ENCODE measurements at regions not wholly inside any gene's neighbourhood (a gene's known extent, or its start where the extent isn't known, plus 50 kb on each side); places are given as distances from the start of the nearest gene placed in this dataset.
"Not testable (repeated sequence)": the region's sequence is repeated elsewhere in the genome, so short reads cannot be mapped to it uniquely, and the experiment has no call there.

DNA sequence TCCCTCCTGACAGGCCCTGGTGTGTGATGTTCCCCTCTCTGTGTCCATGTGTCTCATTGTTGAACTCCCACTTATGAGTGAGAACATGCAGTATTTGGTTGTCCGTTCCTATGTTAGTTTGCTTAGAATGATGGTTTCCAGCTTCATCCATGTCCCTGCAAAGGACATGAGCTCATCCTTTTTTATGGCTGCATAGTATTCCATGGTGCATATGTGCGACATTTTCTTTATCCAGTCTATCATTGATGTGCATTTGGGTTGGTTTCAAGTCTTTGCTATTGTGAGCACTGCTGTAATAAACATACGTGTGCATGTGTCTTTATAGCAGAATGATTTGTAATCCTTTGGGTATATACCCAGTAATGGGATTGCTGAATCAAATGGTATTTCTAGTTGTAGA lies 90.8 kb upstream of the PLET1 start:
- in situ Hi-C loops (cut with HindIII; ENCODE audit: low sequenced_read_pairs); DNase-seq (ENCODE audit: low spot score): not testable (repeated sequence)

DNA sequence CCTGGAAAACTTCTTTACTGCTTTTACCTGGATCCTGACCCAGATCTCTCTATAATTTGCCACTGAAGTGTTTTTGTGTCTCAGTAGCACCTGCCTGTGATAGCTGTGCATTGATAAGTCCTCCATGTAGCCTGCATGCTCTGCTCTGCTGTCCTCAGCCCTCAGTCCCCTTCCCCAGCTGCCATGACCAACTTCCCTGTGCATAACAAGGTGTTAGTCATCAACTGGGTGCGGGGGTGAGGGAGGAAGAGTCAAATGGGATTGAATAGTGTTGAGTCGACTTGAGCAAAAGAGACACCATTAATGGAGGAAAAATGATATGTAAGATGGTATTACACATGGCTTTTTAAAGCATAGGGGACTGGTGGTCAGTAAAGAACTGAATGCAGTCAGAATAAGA lies 92.2 kb upstream of the PLET1 start:
- no peak for DNase-seq (ENCODE audit: low spot score)
- in situ Hi-C loops (cut with HindIII; ENCODE audit: low sequenced_read_pairs): no loop called here

DNA sequence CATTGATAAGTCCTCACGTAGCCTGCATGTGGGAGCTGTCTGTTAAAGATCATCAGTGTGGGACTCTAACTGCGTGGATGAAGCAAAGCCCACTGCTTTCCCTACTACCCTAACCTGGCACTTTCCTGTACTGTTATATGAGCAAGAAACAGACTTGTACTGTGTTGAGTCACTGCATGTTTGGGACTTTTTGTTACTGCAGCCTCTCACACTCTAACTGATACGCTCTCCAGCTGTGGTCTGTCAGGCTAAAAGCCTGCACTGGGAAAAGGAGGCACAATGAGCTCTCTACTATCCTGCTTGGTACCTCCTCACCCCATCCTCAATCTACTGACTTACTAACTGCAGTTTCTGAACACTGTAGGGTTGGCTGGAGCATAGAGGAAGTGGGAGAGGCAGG lies 93.7 kb upstream of the PLET1 start:
- in situ Hi-C loops (cut with HindIII; ENCODE audit: low sequenced_read_pairs): no loop called here
- no peak for DNase-seq (ENCODE audit: low spot score)

DNA sequence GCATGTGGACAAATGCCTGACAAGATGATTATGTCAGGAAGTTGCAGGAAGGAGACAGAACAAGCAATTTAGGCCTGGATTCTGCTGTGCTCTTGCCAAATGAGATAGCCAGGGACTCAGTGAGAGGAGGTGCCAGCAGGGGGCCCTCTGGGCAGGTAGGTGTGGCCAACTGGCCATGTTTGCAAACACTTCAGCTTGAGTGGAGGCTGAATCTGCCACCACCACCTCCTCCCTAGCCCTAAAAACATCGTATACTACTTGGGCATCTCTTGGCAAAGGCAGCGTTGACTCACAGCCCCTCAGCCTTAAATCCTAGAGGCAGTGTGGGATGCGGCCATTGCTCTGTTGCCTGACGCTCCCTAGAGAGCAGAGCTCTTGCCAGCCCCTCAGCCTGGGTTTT lies 95.1 kb upstream of the PLET1 start:
- in situ Hi-C loops (cut with HindIII; ENCODE audit: low sequenced_read_pairs): no loop called here
- peak; percentile 96 for DNase-seq (ENCODE audit: low spot score)

DNA sequence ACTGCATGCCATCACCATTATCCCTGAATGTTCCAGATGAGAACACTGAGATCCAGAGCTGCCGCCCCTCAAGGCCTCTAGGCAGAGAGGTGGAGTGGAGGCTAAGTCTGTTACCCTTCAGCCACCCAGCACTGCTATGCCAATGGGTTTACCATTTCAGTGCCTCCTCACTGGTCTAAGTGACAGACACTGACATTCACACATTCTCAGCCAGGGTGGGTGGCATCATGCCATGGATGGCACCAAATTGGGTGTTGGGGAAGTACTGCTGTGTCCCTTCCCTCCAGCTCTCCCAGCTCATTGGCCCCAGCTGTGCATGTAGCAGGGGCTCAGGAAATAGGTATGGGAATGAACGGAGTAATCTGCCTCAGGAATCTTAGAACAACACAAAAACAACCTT lies 96.8 kb upstream of the PLET1 start:
- in situ Hi-C loops (cut with HindIII; ENCODE audit: low sequenced_read_pairs): no loop called here
- DNase-seq (ENCODE audit: low spot score): no peak

DNA sequence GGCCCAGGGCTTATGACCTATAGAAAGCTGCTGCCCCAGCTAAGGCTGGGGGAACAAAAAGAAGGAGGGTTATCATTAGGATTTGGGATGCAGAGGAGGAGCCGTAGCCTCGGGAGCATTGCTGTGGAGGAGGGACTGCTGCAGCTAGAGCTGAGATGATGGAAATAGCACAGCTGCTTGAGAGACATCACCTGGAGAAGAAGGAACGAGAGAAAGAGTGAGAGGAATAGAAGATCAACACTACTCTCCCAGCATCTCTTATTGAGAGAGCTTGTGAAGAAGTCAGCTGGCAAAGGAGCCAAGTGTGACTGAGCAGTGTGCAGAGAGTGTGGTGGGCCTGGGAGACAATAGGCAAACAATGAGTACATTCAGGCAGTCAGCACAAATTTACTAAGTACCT lies 100.7 kb upstream of the PLET1 start:
- in situ Hi-C loops (cut with HindIII; ENCODE audit: low sequenced_read_pairs): no loop called here
- no peak for DNase-seq (ENCODE audit: low spot score)

DNA sequence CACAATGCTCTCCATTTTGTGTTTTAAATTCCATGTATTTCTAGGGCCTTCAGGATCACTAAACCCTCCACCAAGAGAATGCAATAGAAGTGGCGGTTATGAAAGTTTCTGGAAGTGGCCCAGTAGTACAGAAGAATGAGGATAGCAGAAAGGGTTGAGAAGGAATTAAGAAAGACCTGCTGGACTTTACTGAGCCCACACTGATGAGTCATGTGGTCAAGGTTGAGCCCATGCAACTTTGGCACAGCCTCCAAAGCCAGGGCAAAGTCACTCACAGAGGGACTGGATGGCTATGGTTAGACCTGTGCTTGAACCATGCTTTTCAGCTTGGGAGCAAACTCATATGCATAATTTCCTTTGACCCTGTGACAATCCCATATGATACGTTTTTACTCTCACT lies 102.9 kb upstream of the PLET1 start:
- in situ Hi-C loops (cut with HindIII; ENCODE audit: low sequenced_read_pairs): no loop called here
- DNase-seq (ENCODE audit: low spot score): no peak

DNA sequence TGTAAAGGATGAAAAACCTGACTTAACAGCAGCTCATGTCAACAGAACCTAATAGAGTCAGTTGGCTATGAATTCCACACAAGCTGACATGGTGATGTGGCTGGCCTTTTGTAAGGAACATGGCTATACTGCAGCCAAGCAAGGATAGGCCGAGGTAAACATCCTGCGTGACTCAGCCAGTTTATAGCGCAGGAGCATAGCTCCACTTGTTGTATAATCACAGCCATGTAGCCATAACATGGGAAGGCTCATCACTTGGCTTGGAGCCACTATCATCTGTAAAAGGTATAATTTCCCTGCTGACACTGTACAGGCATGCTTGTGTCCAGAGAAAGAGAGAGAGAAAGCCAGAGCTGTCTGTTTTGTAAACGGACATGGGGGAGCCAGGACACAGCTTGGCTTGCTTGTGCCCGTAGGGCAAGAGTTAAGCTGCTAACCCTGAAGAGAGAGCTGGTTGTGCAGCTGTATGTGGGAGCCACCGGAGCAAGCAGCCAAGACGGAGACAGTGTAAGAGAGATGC lies 104.4 kb upstream of the PLET1 start:
- in situ Hi-C loops (cut with HindIII; ENCODE audit: low sequenced_read_pairs): no loop called here
- DNase-seq (ENCODE audit: low spot score): no peak

DNA sequence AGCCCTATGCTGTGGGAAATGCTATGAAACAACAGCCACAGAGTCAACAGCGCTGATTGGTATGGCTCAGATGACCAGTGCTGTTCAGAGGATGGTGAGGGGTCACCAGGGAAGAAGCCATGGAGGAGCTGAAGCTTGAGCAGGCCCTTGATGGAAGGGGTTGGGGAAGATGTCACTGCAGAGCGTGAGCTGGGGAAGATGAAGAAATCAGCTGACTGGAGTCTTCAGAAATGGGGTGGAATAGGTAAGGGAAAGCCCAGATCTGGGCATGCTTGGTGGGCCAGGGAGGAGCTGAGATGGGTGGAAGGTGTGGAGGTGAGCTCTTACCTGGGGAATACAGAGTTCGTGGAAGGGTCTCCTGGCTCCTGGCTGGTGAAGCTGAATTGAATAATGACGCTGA lies 105.4 kb upstream of the PLET1 start:
- in situ Hi-C loops (cut with HindIII; ENCODE audit: low sequenced_read_pairs): no loop called here
- DNase-seq (ENCODE audit: low spot score): no peak

DNA sequence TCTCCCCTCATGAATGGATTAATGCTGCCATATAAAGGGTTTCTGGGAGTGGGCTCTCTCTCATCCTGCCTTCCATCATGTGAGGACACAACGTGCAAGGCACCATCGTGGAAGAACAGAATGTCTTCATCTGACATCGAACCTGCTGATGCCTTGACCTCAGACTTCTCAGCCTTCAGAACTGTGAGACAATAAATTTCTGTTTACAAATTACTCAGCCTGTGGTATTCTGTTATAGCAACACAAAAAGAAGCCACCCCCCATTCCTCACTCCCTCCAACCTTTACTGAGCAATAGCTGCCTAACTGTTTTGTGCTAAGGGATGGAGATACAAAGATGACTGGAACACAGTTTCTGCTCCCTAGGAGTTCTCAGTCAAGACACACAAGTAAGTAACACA lies 106.1 kb upstream of the PLET1 start:
- no peak for DNase-seq (ENCODE audit: low spot score)
- in situ Hi-C loops (cut with HindIII; ENCODE audit: low sequenced_read_pairs): no loop called here

DNA sequence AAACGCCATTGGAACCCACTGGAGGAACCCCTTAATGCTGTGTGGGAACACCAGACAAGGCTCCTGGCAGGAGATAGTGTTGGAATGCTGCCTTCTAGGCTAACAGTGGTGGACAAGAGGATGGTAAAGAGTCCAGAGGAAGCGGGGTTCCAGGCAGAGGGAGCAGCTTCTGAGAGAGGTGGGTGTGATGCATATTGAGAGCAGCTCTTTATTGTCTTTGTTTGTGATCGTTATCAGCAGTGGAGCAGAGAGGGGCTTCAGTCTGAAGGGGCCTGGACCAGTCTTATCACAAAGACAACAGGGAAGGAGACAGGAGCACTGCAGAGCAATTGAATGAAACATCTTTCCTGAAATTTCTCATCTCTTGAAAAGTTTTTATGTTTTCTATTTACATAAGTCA lies 106.8 kb upstream of the PLET1 start:
- in situ Hi-C loops (cut with HindIII; ENCODE audit: low sequenced_read_pairs): no loop called here
- no peak for DNase-seq (ENCODE audit: low spot score)

DNA sequence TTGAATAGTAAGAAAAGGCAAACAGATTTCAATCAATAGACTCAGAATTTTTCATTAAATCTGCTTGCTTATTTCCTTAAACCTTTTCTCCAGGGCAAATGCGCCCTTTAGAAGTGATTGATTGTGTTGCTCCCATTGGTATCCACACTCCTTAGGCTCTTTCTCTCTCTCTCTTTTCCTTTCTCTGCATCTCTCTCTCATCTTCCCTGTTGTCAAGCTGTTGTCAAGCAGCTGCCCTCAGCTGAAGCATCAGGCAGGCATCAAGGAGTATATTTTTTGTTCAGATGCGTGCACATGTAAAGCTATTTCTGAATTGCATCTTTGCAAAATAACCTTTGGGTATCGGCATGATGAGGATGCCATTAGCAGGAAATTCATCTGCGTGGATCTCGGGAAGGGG lies 107.2 kb upstream of the PLET1 start:
- no peak for DNase-seq (ENCODE audit: low spot score)
- in situ Hi-C loops (cut with HindIII; ENCODE audit: low sequenced_read_pairs): no loop called here

DNA sequence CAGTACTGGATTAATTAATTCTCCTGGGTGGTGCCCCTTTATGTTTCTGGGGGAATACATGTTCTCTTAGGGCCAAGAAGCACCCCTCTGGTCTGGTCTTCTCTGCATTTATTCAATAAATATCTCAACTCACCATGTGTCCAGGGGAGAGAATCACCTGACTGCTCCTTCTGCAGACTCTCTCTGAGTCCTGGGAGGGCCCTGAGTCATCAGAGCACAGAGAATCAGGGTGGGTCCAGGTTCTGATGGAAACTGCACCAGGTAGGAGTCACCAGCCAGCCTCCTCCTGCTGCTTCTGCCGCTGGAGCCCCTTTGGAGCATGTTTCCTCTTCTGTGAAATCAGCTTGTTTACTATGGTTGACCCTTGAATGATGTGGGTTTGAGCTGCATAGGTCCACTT lies 107.7 kb upstream of the PLET1 start:
- no peak for DNase-seq (ENCODE audit: low spot score)
- in situ Hi-C loops (cut with HindIII; ENCODE audit: low sequenced_read_pairs): no loop called here

DNA sequence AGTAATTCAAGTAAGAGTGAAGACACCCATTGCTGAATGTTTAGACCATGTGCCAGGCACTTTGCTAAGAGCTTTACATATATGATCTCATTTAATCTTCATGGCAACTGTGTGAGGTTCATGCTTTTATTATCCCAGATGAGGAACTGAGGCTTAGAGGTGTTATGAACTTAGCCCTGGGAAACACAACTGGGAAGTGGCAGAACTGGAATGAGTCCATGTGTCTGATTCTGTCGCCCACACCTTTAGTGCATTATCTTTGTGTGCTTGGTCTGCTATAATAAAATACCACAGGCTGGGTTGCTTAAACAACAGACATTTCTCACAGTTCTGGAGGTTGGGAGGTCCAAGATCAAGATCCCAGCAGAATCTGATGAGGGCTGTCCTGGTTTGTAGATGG lies 108.7 kb upstream of the PLET1 start:
- no peak for DNase-seq (ENCODE audit: low spot score)
- in situ Hi-C loops (cut with HindIII; ENCODE audit: low sequenced_read_pairs): no loop called here

DNA sequence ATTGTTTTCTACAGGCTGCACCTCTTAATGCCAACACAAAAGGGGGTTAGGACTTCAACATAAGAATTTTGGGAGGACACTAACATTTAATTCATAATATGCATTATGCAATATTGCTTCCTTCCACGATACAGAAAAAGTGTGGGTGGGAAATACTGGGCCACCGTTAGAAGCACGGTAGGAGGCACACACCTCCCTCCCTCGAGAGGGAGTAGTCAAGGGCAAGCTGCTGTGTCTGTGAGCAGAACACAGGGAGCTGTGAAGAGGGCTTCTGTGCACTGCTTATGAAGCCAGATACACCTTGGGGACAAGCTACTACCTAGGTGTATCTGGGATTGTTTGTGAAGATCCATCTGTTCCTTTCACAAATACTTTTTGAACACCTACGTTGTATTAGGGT lies 109.3 kb upstream of the PLET1 start:
- in situ Hi-C loops (cut with HindIII; ENCODE audit: low sequenced_read_pairs): no loop called here
- DNase-seq (ENCODE audit: low spot score): no peak

DNA sequence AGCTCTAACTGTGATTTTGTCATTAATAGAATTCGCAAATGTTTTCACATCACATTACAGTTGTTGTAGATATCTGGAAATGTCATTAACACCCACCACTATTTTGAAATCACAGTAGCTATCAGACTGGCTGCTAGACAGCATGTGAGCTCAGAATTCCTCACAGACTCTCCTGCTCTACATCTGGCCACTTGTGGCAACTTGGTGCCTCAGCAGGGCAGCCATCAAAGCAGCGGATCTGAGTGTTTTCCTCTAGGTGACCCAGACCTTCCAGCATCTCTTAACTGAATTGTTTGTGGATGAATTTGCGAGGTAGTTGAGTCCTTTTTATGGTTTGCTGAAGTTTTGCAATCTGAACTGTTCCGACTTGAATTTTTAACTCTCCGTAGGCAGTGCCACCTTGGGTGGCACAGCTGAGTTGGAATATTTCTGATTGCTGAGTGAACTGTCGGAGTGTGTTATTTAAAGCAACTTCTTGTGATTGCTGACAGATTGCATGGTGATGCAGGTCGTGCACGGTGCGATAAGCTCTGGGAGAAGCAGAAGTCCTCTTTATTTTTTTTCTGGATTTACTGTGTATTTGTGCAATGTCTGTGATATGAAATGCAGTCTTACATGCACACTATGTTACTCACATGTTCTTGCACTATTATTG lies 114.0 kb upstream of the PLET1 start:
- in situ Hi-C loops (cut with HindIII; ENCODE audit: low sequenced_read_pairs): no loop called here
- DNase-seq (ENCODE audit: low spot score): no peak

DNA sequence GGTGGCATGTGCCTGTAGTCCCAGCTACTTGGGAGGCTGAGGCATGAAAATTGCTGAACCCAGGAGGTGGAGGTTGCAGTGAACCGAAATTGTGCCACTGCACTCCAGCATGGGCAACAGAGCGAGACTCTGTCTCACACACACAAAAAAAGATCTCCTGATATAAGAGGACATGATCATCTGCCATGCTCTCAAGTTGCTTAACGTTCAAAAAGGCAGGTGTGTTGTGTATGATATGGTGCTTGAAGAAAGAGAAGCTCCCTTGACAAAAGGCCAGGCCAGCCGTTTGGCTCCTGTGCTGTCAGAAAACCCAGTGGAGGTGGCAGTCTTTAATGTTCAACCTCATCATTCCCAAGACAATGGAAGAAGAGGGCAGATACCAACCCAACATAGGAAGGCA lies 117.3 kb upstream of the PLET1 start:
- in situ Hi-C loops (cut with HindIII; ENCODE audit: low sequenced_read_pairs): no loop called here
- DNase-seq (ENCODE audit: low spot score): no peak

DNA sequence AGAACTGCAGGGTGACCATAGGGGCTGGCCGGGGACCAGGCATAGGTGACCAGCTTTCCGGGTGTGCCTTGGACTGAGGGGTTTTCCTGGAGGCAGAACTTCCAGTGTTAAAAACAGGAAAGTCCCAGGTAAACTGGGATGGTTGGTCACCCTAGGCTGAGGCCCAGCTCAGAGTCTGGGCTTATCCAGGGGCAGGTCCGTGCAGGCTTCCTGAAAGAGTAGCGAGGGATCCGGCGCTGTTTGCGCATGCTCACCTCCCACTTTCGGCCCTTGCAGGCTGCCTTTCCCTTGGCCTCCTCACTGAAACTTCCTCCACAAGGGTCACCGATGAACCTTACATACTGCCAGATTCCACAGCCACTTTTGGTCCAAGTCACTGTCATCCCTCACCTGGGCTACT lies 119.8 kb upstream of the PLET1 start:
- in situ Hi-C loops (cut with HindIII; ENCODE audit: low sequenced_read_pairs): no loop called here
- DNase-seq (ENCODE audit: low spot score): no peak

DNA sequence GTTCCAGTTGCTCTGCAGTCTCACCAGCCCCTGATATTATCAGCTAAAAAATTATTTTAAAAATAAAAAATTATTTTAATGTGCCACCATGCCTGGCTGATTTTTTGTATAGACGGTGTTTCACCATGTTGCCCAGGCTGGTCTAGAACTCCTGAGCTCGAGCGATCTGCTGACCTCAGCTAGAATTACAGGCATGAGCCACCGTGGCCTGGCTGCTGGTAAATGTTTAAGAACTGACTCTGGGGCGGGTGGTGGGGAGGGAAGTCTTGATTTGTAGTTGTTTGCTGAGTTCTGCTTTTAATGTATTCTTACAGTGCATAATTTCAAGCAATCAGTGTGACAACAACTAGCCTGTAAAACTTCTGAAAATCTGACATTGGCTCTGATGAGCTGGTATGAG lies 120.9 kb upstream of the PLET1 start:
- no peak for DNase-seq (ENCODE audit: low spot score)
- in situ Hi-C loops (cut with HindIII; ENCODE audit: low sequenced_read_pairs): no loop called here

DNA sequence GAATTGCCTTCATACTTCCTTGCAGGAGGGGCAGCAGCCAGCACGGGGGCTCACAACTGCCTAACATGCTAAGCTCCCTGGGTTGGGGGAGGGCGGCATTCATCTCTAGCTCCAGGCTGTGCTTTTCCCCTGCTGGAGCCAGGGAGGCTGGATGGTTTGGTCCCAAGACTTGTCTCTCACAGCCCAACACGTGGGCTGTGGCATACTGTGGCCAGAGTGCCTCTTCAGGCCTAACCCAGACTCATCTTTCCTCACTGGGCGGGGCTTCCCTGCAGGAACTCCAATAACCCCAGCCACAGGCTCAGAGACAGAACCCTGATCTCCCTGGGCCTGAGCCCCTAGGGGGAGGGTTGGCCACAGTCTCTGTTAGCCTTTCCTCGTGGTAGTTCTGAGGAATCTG lies 121.9 kb upstream of the PLET1 start:
- DNase-seq (ENCODE audit: low spot score): no peak
- in situ Hi-C loops (cut with HindIII; ENCODE audit: low sequenced_read_pairs): no loop called here

DNA sequence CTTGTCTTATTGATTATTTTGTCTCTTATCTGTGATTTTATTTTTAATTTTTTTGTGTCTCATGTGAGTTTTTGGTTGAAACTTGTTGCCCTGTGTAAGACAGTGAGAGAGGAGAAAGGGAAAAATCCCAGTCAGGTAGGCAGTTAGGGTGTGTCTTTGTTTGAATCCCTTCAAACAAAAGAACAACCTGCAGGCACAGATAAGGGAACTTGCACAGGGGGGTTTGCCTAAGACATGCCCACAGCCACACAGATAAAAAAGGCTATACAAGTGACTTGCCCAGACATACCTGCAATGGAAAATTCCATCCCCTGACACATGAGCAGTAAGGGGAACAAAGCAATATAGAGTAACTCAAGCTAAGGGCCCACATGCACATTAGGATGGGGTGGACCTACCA lies 127.8 kb upstream of the PLET1 start:
- in situ Hi-C loops (cut with HindIII; ENCODE audit: low sequenced_read_pairs): no loop called here

DNA sequence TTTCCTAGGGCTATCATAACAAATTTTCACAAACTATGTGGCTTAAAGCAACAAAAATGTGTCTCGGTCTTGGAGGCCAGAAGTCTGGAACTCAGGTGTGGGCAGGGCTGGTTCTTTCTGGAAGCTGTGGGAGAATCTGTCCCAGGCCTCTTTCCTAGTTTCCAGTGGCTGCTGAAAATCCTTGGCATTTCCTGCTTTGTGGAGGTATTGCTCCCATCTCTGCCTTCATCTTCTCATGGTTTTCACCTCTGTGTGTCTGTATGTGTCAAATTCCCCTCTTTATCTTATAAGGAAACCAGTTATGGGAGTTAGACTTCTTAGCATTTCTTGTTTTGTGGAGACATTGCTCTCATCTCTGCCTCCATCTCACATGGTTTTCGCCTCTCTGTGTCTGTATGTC lies 130.4 kb upstream of the PLET1 start:
- DNase-seq (ENCODE audit: low spot score): no peak
- in situ Hi-C loops (cut with HindIII; ENCODE audit: low sequenced_read_pairs): no loop called here

More for the DNA sequence above, 127.8 kb upstream of the PLET1 start:
- no peak for DNase-seq (ENCODE audit: low spot score)
